Breast epithelium (tissue), 4 donors: ENCODE measurements at regions not wholly inside any gene's neighbourhood (a gene's known extent, or its start where the extent isn't known, plus 50 kb on each side); places are given as distances from the start of the nearest gene placed in this dataset.

Experiments used
- DNase-seq, 2 donors: peaks; one replicate each; pipeline ENCODE4 v3.0.0-alpha.2; 2019; ENCODE audit warnings: low spot score in 2 of 2
- H3K27ac ChIP-seq, 2 donors: fragments of 200-600 bp; sonication (generic) in 1 of 2; one replicate each; pipeline ENCODE4 v1.5.1; 2016 to 2019; ENCODE audit warnings: mild to moderate bottlenecking in 1 of 2
- H3K27me3 ChIP-seq, 2 donors: fragments of 200-600 bp; sonication (generic) in 1 of 2; one replicate each; pipeline versions ENCODE4 v1.5.1 to v1.6.0; 2017 to 2019; ENCODE audit warnings: control low read depth in 1 of 2, mild to moderate bottlenecking in 1 of 2
- H3K36me3 ChIP-seq: fragments of 200-600 bp; one replicate; pipeline ENCODE4 v1.5.1; 2019
- H3K4me1 ChIP-seq, 2 donors: fragments of 200-600 bp; sonication (generic); one replicate each; pipeline ENCODE4 v1.5.1; 2016 to 2019; ENCODE audit warnings: control low read depth in 1 of 2
- H3K4me3 ChIP-seq, 3 donors: fragments of 200-600 bp; sonication (generic); 1 replicate in 2 of 3; 2 replicates in 1 of 3; pipeline ENCODE4 v1.5.1; 2016 to 2019; ENCODE audit warnings: mild to moderate bottlenecking in 3 of 3, moderate library complexity in 2 of 3
- H3K9me3 ChIP-seq, 2 donors: fragments of 200-600 bp; sonication (generic) in 1 of 2; one replicate each; pipeline ENCODE4 v1.5.1; 2016 to 2019; ENCODE audit warnings: control low read depth in 1 of 2
- POLR2A ChIP-seq: fragments of 450-650 bp; IDR thresholded peaks from one replicate; pipeline ENCODE4 v1.6.1; 2016; ENCODE audit warnings: antibody characterized with exemption, mild to moderate bottlenecking, moderate library complexity
- POLR2AphosphoS5 ChIP-seq, 3 donors: sonication (generic); formaldehyde crosslinking; IDR thresholded peaks; one replicate each; pipeline ENCODE4 v1.6.1; 2017; ENCODE audit warnings: antibody characterized with exemption in 3 of 3
- intact Hi-C: fragments of 100-400 bp; cut with DNase I; formaldehyde crosslinking; loops from one replicate; pipeline ENCODE4 v1.15.1; 2023; ENCODE audit warnings: low total_unique reads
- TF ChIP-seq, protein P1 (sequence below), 3 donors: fragments of 450-650 bp; IDR thresholded peaks; one replicate each; pipeline ENCODE4 v1.5.1; 2016 to 2017; ENCODE audit warnings: antibody characterized with exemption in 3 of 3, mild to moderate bottlenecking in 3 of 3, moderate library complexity in 3 of 3

GRCh38 chr6:166877906-166878305, 78.4 kb downstream of the RNASET2 start:
- TF ChIP-seq, protein P1, sequence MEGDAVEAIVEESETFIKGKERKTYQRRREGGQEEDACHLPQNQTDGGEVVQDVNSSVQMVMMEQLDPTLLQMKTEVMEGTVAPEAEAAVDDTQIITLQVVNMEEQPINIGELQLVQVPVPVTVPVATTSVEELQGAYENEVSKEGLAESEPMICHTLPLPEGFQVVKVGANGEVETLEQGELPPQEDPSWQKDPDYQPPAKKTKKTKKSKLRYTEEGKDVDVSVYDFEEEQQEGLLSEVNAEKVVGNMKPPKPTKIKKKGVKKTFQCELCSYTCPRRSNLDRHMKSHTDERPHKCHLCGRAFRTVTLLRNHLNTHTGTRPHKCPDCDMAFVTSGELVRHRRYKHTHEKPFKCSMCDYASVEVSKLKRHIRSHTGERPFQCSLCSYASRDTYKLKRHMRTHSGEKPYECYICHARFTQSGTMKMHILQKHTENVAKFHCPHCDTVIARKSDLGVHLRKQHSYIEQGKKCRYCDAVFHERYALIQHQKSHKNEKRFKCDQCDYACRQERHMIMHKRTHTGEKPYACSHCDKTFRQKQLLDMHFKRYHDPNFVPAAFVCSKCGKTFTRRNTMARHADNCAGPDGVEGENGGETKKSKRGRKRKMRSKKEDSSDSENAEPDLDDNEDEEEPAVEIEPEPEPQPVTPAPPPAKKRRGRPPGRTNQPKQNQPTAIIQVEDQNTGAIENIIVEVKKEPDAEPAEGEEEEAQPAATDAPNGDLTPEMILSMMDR (IDR thresholded peaks at IDR 0.05): no peak
- TF ChIP-seq POLR2A (no peak), POLR2AphosphoS5 (IDR thresholded peaks at IDR 0.05) (no peak)
- Histone ChIP-seq H3K4me1 (no peaks in the 10 kb centered on the region), H3K27me3 (no peaks in the 10 kb centered on the region), H3K27ac (no peak overlapping the region), H3K36me3 (no peaks in the 10 kb centered on the region), H3K4me3 (no peak overlapping the region), H3K9me3 (no peaks in the 10 kb centered on the region)
- intact Hi-C loops: no loop called here
- DNase-seq: no peak

GRCh38 chr6:166877349-166877748, 79.0 kb downstream of the RNASET2 start:
- TF ChIP-seq, protein P1 (IDR thresholded peaks at IDR 0.05): no peak
- TF ChIP-seq POLR2AphosphoS5 (IDR thresholded peaks at IDR 0.05) (no peak), POLR2A (no peak)
- H3K9me3 ChIP-seq: no peaks in the 10 kb centered on the region
- no peak overlapping the region for H3K27ac ChIP-seq
- DNase-seq: no peak
- H3K27me3 ChIP-seq: no peaks in the 10 kb centered on the region
- no peaks in the 10 kb centered on the region for H3K36me3 ChIP-seq
- intact Hi-C loops: no loop called here
- no peak overlapping the region for H3K4me3 ChIP-seq
- no peaks in the 10 kb centered on the region for H3K4me1 ChIP-seq

GRCh38 chr6:166872531-166873009, 83.8 kb downstream of the RNASET2 start:
- intact Hi-C loops: no loop called here
- DNase-seq: no peak
- TF ChIP-seq, protein P1 (IDR thresholded peaks at IDR 0.05): no peak
- TF ChIP-seq POLR2A: no peak
- no peak for TF ChIP-seq POLR2AphosphoS5 (IDR thresholded peaks at IDR 0.05)

GRCh38 chr6:166870602-166871208, 85.6 kb downstream of the RNASET2 start:
- Histone ChIP-seq H3K27ac (no peak overlapping the region), H3K27me3 (no peaks in the 10 kb centered on the region), H3K9me3 (no peaks in the 10 kb centered on the region), H3K4me1 (no peaks in the 10 kb centered on the region), H3K36me3 (no peaks in the 10 kb centered on the region), H3K4me3 (no peak overlapping the region)
- TF ChIP-seq, protein P1 (IDR thresholded peaks at IDR 0.05): no peak
- TF ChIP-seq POLR2A (no peak), POLR2AphosphoS5 (IDR thresholded peaks at IDR 0.05) (no peak)
- intact Hi-C loops: no loop called here
- DNase-seq: no peak

More at GRCh38 chr6:166872531-166873009, 83.8 kb downstream of the RNASET2 start:
- H3K36me3 ChIP-seq: no peaks in the 10 kb centered on the region
- H3K4me1 ChIP-seq: no peaks in the 10 kb centered on the region
- H3K4me3 ChIP-seq: no peak overlapping the region
- no peak overlapping the region for H3K27ac ChIP-seq
- no peaks in the 10 kb centered on the region for H3K27me3 ChIP-seq
- no peaks in the 10 kb centered on the region for H3K9me3 ChIP-seq

DNA sequence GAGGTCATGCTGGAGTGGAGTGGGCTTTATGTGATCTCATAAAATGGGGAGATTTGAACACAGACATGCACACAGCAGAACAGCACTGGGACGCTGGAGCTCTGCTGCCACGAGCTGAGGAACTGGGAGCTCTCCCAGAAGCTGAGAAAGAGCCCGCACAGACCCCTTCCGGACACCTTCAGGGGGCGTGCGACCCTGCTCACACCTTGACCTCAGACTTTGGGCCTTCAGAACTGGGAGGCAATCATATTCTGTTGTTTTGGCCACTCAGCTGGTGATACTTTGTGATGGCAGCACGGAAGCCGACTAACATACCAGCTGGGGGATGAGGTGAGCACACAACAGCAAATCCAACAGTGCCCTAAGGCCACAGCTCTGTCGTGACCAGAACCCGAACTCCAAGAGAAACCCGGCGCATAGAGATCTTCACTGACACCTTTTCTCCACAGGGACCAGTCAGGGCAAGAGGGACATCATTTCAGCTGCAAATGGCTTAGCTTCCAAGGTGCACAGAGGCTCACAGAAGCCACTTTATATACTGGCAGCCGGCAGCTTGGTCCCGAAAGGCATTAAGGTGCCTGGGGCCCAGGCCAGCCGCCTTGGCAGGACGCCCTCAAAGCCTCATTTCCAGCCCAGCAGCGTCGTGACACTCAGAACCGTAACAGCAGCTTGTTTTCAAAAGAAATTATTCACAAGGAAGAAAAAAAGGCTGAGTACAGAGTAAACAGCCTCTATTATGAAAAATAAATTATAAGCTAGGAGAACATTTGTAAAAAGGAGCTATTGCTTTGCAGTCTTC, 89.3 kb downstream of the RNASET2 start:
- TF ChIP-seq POLR2AphosphoS5 (IDR thresholded peaks at IDR 0.05): no peak
- TF ChIP-seq, protein P1 (IDR thresholded peaks at IDR 0.05): no peak
- no peak overlapping the region for H3K4me3 ChIP-seq

More for the DNA sequence above, 89.3 kb downstream of the RNASET2 start:
- intact Hi-C loops: no loop called here
- Histone ChIP-seq H3K36me3 (no peaks in the 10 kb centered on the region), H3K4me1 (peaks cover 2% of the 10 kb centered on the region in 2 donors), H3K9me3 (no peaks in the 10 kb centered on the region), H3K27me3 (no peaks in the 10 kb centered on the region), H3K27ac (no peak overlapping the region)
- no peak for DNase-seq
